OCI-LY7 (cell line): ENCODE measurements at regions not wholly inside any gene's neighbourhood (a gene's known extent, or its start where the extent isn't known, plus 50 kb on each side); places are given as distances from the start of the nearest gene placed in this dataset.

ENCODE experiments used
- EZH2phosphoT487 ChIP-seq: fragments of 200-600 bp; sonication (generic); IDR thresholded peaks from 2 replicates; pipeline ENCODE4 v1.6.1; 2018; ENCODE audit warnings: low read depth, borderline replicate concordance, mild to moderate bottlenecking, mixed run types, antibody characterized with exemption, low read length, moderate library complexity, mixed read lengths
- TF ChIP-seq, protein P1 (sequence below): fragments of 200-600 bp; sonication (generic); conservative IDR thresholded peaks from 2 replicates; pipeline ENCODE4 v1.5.1; 2014; ENCODE audit warnings: mild to moderate bottlenecking, antibody characterized with exemption, low read length, moderate library complexity, mixed read lengths

DNA sequence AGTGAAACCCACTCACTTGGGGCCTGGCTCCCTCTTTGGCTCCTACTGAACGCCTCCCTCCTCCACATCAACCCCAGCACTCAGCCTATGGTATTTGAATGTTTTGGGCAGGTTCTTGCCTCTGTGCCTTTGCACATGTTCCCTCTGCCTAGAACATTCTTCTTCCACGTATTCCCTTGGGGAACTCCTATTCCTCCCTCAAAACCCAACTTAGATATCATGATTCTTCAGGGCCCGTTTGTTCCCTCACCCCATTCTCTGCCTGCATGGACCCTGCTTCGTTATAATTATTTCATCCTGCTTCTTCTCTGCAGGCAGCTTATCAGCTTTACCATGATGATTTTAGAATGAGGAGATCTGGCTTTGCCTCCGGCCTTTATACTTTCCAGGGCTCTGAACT is 215.0 kb upstream of the IER5L start:
- TF ChIP-seq, protein P1, sequence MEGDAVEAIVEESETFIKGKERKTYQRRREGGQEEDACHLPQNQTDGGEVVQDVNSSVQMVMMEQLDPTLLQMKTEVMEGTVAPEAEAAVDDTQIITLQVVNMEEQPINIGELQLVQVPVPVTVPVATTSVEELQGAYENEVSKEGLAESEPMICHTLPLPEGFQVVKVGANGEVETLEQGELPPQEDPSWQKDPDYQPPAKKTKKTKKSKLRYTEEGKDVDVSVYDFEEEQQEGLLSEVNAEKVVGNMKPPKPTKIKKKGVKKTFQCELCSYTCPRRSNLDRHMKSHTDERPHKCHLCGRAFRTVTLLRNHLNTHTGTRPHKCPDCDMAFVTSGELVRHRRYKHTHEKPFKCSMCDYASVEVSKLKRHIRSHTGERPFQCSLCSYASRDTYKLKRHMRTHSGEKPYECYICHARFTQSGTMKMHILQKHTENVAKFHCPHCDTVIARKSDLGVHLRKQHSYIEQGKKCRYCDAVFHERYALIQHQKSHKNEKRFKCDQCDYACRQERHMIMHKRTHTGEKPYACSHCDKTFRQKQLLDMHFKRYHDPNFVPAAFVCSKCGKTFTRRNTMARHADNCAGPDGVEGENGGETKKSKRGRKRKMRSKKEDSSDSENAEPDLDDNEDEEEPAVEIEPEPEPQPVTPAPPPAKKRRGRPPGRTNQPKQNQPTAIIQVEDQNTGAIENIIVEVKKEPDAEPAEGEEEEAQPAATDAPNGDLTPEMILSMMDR: no peak
- no peak for TF ChIP-seq EZH2phosphoT487
